NCI-H774 (cell line): ENCODE measurements at regions not wholly inside any gene's neighbourhood (a gene's known extent, or its start where the extent isn't known, plus 50 kb on each side); places are given as distances from the start of the nearest gene placed in this dataset.
"Not testable (repeated sequence)": the region's sequence is repeated elsewhere in the genome, so short reads cannot be mapped to it uniquely, and the experiment has no call there.

ENCODE experiments used
- DNase-seq: peaks from one replicate; lab custom pipeline; 2025; lab: John Stamatoyannopoulos, UW

DNA sequence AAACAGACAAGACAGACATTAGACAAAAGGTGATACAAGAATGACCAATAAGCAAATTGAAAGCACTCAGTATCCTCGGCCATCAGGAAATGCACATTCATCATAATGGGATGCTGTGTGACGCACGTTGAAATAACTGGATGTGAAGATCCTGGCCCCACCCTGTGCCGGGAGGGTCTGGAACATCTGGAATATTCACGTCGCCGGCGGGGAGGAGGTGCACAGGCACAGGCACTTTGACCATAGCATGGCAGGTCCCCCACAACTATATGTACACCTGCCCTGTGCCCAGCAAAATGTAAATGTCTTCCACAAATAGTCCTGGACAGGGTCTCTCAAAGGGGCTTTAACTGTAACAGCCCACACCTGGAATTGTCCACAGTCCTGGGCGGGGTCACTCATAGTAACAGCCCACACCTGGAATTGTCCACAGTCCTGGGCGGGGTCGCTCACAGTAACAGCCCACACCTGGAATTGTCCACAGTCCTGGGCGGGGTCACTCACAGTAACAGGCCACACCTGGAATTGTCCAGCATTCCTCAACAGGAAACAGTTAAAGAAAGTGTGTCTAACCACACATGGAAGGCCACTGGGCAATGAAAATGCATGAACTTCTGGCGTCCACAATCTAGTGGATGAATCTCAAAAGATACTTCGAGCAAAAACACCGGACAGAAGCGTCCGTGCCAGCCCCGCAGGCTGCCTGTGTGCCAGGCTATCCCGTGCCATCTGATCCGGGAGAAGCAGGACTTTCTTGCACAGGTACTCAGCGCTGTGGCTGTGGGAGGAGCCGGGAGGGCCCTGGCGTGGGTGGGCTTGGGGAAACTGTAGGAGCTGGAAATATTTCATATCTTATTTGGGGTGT, 113.4 kb downstream of the RTP5 start:
- no peak for DNase-seq

DNA sequence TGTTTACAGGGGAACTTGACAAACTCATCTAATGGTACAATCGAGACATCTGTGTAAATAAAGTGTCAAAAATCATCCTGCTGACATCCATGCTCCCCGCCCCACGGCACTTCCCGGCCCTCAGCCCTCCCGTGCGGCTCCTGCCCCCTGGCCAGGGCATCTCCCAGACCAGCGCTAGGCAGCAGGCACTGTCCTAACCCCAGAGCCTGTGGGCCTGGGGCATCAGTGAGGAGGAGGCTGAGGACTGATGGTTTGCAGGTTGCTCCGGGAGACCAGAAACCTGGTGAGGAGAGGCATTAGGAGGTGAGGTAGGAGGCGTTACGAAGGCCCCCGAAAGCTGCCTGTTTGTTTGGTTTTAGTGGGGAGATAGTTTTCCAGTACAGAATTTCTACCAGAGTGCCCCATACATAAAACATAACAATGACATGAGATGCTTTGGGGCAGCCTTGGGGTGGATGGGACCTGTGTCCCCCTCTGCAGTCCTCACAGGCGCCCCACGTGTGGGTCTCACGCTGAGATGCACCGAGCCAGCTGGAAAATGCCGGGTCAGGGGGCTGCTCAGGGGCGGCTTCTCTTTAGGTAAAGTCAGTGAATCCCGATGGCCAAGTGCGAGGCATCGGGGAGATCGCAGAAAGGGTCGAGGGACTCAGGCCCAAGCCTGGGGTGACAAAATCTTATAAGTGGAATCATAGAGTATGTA, 114.2 kb downstream of the RTP5 start:
- no peak for DNase-seq

DNA sequence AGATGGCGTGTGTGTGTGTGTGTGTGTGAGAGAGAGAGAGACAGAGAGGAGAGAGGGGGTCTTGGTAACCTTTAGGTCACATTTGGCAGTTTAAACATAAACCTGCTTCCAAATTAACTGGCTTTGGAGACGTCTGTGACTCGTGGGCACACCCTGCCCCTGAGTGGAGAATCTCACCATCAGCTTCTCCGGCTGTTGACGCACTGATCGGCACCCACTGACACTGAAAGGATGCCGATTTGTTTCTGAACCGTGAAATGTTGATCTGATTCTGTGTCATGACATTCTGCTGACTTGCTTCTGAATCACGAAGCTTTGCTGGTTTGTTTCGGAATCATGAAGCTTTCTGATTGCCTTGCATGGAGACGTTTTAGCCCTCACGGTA, 114.7 kb downstream of the RTP5 start:
- no peak for DNase-seq

DNA sequence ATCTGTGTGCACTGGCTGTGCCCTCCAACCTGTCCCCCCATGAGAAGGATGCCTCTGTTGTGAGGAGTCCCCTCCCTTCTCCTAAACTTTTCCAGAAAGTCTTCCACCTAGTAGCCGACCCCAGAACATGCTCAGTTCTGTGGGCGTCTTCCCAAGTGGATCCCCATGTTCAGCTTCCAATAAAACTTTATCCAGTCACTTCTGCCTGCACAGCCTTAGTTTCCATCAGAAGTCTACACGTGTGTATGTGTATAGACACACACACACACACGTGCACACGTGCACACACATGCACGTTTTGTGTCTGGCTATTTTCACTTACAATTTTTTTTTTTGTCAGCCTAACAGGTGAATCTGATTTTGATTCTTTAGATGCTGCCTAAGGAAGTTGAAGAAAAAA, 115.1 kb downstream of the RTP5 start:
- no peak for DNase-seq

DNA sequence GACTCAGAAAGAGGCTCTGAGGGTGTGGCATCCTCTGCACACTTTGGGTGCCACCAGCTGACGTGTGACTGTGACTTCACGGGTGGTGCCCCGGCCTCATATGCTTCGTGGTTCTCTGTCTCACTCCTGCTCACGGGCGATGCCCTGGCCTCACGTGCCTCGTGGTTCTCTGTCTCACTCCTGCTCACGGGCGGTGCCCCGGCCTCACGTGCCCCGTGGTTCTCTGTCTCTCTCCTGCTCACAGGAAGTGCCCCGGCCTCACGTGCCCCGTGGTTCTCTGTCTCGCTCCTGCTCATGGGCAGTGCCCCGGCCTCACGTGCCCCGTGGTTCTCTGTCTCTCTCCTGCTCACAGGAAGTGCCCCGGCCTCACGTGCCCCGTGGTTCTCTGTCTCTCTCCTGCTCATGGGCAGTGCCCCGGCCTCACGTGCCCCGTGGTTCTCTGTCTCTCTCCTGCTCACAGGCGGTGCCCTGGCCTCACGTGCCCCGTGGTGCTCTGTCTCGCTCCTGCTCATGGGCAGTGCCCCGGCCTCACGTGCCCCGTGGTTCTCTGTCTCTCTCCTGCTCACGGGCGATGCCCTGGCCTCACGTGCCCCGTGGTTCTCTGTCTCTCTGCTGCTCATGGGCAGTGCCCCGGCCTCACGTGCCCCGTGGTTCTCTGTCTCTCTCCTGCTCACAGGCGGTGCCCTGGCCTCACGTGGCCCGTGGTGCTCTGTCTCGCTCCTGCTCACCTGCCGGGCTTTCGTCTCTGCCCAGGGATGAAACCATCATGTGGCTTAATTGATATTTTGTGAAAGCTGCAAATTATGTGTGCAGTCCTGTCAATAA, 115.8 kb downstream of the RTP5 start:
- not testable (repeated sequence) for DNase-seq

DNA sequence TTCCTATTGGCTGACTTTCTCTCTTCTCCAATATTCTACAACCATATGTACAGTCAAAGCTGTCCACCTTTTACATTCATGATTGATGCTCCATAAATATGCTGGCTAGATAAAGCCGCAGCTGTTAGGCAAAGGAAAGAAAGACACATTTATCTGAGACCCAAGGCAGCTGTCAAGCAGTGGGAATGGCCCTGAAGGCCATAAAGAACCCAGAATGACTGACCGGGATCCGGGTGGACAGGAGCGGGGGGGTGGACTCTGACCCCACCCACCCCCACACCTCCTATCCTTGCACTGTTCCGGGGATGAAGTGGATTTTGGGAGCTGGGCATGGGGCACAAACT, 116.4 kb downstream of the RTP5 start:
- DNase-seq: no peak

DNA sequence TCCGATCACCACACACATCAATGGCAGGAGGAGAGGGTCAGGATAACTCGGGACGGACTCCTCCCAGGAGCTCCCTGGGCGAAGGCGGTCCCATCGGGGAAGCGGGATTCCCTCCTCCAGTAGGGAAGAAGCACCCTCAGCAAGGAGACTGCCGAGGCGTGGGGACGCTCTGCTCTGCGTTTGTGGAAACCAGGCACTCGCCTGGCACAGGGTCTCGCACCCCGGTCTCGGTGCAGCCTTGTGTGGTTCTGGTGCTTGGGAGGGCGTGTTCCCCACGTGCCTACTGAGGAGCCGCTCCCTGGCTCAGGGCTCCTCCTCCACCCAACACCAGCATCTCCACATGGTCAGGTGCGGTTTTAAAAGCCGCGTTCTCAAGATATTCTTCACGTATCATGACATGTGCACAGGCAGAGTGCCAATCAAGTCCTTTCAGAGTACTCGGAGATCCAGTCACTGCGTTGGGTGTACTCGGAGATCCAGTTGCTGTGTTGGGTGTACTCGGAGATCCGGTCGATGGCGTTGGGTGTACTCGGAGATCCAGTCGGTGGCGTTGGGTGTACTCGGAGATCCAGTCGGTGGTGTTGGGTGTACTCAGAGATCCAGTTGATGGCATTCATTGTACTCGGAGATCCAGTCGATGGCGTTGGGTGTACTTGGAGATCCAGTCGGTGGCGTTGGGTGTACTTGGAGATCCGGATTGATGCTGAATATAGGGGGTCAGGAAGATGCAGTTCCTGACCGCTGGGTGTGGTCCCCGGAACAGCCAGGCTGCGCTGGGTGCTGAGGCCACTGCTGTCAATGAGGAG, 117.5 kb downstream of the RTP5 start:
- DNase-seq: no peak

DNA sequence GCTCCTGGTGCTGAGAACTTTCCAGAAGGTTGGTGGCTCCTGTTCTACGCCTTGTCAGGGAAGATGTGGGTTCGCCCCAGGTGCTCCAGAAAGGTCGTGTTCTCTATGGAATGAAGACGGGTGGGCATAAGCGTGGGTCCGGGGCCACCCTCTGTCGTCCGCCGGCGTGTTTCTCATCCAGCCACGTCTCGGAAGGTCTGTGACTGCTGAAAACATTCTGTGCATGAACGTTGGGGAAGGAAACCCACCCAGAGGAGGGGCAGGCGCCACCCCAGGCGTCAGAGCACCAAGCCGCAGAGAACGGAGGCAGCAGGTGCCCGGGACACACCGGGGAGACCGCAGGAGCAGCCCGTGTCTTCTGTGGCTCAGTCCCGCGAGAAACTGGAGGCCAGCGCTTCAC, 118.2 kb downstream of the RTP5 start:
- no peak for DNase-seq

DNA sequence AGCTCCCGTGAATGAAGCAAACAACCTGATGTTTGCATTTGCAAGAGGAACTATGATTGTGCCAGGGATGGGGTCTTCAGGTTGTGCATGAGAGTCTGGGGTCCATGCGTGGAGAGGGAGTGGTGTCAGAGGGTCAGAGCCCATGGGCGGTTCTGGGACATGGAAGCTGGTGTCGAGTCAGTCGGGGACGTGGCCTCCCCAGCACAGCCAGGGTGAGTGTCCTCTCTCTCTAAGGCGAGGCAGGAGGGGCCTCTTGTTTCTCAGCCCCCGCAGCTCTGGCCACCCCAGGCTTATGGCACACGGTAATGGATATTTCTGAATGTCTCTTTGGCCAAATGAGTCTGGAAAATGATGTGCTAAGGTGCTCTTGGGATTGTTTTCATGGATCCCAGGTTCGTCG, 118.6 kb downstream of the RTP5 start:
- DNase-seq: no peak

DNA sequence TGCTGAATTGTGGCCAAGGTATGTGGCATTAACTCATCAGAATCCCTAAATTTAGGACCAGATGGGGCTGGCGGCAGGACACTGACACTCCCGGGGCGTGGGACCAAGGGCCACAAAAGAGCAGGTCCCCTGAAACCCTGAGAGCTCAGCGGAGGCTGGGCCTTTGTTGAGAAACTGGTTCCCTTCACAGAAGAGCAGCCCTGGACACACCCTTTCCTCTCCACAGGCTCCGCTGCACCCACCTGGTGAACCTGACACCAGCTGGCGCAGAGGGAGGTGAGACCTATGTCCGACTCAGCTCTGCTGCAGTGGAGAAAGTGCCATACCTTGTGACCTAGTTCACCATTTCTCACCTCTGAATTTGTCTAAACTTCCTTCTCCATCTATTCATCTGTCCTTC, 119.5 kb downstream of the RTP5 start:
- no peak for DNase-seq

DNA sequence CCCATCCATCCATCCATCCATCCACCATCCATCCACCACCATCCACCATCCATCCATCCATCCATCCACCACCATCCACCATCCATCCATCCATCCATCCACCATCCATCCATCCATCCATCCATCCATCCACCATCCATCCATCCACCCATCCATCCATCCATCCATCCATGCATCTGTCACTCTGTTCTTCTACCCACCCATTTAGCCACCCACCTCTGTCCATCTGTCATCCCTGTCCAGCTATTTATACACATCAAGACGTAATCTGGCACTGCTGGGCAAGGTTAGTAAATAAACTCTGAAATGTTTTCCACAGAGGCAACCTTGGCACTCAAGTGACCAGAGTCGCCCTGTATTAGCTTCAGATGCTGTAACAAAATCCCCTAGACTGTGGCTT, 120.9 kb downstream of the RTP5 start:
- DNase-seq: no peak

DNA sequence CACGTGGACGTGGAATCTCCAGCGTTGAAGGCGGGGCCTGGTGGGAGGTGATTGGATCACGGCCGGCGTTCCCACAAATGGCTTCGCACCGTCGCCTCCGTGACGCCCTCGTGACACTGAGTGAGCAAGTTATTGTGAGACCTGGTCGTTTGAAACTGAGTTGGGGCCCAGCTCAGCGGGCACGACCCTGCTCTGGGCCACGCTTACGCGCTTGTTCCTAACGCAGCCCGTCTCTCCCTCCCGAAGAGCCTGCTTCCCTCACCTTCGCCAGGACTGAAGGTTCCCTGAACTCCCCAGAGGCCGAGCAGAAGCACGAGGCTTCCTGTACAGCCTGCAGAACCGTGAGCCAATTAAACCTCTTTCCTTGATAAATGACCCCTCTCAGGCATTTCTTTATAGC, 121.8 kb downstream of the RTP5 start:
- DNase-seq: no peak

DNA sequence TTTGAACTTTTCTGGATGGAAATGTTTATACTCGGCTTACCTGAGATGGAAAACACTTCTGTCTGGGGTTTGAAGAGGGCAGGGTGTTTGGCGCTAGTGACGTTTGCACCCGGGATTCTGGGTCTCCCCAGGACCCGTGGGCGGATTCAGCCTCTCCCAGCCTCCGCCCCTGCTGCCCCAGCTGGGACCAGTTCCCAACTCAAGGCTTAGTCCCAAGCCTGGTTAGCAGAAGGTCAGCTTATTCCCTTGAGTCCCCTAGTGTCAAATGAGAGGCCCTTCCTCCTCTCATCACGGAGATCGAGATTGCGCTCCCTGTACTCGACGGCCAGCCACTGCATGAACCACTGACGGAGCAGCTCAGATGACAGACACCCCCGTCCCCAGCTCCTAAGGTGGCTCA, 123.2 kb downstream of the RTP5 start:
- DNase-seq: no peak

DNA sequence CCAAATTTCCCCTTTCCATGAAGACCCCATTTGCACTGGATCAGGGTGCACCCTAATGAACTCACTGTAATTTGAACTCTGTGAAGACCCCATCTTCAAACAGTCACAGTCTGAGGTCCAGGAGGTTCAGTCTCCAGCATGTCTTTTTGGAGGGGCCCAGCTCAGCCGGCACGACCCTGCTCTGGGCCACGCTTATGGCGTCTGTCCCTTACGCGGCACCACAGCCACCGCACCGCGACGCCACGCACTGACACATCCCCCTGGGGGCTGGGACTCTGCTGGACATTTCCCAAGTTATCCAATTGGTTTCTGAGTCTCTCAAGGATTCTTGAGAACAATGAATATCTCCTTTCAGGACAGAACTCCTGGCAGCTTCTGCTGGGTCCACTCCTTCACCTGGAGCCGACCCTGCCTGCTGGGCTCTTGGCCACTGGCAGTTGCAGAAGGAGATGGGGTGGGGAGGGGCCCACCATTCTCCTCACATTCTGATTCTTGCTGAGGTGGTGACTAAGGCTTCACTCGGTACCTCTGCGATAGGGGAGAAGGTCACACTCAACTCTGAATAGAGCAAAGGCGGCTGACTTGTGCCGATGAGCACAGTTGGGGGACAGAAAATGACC, 124.0 kb downstream of the RTP5 start:
- DNase-seq: no peak

DNA sequence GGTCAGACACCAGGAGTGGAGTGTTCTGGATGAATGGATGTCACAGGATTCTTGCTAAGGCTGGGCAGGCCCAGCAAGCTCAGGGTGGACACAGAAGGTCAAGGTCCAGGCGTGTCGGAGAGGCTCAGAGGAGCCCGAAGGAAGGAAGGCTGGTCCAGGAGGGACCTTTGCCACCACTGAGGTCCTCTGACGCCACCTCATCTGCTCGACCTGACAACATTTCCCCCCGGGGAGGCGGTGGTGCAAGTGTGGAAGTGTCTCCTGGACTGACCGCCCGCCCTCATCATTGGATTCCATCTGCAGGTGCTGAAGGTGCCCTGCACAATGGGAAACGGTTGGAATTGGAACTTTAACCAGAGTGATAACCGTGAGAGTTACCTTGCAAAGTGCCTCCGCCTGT, 124.6 kb downstream of the RTP5 start:
- DNase-seq: no peak

DNA sequence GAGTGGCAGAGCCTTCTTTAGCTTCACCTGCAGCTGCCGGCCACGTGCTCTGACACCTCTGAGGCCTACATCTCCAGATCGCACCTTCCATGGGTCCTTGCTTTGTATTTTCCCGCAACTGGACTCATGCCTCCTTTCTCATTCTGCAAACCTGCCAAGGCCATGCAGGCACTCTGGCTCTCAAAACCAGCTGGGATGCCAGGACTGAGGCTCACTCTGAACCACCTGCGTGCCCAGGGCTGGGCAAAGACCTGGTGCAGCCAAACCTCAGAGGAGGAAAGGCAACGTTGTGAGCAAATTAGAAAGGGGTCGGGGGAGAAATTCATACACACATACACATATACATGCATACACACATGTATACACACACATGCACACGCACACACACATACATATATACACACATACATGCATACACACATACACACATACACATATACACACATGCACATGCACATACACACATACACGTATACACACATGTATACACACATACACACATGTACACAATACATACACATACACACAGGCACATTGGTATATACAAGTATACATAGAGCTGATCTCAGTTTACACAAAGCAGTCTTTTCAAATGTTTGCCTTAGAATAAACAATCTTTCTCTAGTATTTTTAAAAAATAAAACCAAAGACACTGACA, 125.2 kb downstream of the RTP5 start:
- no peak for DNase-seq

DNA sequence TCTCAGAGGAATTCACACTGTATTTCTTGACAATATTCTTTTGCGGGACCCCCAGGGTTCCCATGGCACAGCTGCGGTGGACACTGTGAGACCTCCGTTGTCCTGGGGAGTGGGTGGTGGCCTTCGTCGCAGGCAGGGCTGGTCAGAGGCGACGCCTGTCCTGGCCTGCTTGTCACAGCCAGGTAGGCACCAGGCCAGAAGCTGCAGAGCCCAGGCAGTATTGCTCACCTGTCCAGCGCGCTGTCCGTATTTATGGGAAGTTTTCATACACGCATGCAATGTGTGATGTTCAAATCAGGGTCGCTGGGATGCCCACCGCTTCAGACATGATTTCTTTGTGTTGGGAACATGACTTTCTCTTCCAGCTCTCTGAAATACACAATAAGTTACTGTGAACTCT, 126.6 kb downstream of the RTP5 start:
- DNase-seq: no peak

DNA sequence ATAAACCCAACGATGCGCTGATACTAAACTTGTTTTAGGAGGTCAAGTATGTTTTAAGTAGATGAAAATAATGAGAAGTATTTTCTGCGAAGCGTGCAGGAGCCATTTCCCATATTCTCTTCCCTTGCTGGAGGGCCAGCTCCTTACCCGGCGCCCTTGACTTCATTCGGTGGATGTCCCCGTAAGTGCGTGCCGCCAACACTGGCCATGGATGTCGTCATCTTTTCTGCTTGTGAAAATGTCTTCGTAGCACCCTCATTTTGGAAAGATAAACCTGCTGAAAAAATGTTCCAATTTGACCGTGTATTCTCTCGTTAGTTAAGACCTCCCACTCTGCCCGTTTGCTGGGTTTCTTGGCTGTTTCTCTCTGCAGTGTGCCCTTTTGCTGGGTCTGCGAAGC, 127.5 kb downstream of the RTP5 start:
- no peak for DNase-seq

DNA sequence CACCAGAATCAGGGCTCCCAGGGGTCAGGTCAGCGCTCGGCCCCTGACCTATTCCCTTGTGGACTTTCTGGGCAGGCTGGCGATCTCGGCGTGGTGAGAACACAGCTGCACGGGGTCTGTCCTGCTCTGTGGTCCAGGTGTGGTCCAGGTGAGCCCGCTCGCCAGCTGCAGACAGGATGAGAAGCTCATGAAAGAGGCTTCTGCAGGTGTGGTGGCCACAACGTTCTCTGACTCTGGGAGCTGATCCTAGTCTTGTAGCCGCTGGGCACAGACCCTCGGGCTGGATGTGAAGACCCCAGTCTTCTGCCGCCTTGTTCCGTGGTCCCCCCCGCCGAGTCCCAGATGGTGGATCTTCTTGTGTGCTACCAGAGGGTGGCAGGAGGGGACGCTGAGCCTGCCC, 129.7 kb downstream of the RTP5 start:
- DNase-seq: no peak

DNA sequence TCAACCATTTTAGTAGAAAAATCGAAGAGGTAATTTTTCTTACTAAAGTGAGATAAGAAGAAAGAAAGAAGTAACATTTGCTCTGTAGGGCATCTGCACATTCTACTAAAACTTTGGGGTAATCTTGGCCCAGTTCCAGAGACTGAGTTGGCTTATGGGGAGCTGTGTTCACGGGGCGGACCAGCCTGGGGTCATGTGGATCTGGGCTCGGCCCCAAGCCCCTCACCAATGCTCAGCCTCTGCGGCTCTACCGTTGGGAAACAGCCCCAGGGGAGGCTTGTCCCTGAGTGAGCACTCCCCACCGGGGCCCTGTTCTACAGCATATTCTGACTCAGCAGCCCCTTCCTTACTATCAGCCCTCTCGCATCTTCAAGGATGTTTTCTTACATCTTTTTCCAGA, 132.3 kb downstream of the RTP5 start:
- no peak for DNase-seq

DNA sequence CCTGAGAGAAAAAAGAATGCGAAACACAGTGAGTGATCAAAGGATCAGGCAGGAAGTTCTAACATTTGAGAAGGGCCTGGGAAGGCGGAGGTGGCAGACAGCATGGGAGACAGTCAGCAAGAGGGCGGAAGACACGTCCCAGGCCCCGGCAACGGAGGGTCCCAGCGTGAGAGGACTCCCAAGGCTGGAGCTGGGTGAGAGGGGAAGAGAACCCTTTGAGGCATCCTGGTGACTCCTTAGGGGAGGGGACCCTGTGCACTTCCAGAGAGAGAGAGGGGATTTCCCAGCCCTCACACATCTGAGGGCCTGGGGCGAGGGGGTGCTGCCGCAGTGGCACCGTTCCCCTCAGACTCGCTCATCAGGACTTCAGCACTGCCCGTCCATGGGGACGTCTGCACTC, 133.4 kb downstream of the RTP5 start:
- DNase-seq: no peak
